Colonic mucosa (tissue), 4 donors: ENCODE measurements at regions not wholly inside any gene's neighbourhood (a gene's known extent, or its start where the extent isn't known, plus 50 kb on each side); places are given as distances from the start of the nearest gene placed in this dataset.
"Not testable (repeated sequence)": the region's sequence is repeated elsewhere in the genome, so short reads cannot be mapped to it uniquely, and the experiment has no call there.

ENCODE experiments used
- DNase-seq: peaks from one replicate; pipeline ENCODE4 v3.0.0-alpha.2; 2020
- H3K27ac ChIP-seq: fragments of 200-600 bp; one replicate; pipeline ENCODE4 v1.8.0; 2021
- H3K27me3 ChIP-seq: fragments of 200-600 bp; one replicate; pipeline ENCODE4 v1.8.0; 2021
- H3K36me3 ChIP-seq: fragments of 200-600 bp; one replicate; pipeline ENCODE4 v1.8.0; 2021
- H3K4me1 ChIP-seq: fragments of 200-600 bp; one replicate; pipeline ENCODE4 v1.8.0; 2021; ENCODE audit warnings: mild to moderate bottlenecking
- H3K4me3 ChIP-seq: fragments of 200-600 bp; one replicate; pipeline ENCODE4 v1.8.0; 2021
- H3K9ac ChIP-seq, 2 donors: one replicate each; pipeline ENCODE4 v1.7.0; 2013; ENCODE audit warnings: control low read depth in 2 of 2, low read depth in 2 of 2, low read length in 2 of 2
- H3K9me3 ChIP-seq: fragments of 200-600 bp; one replicate; pipeline ENCODE4 v1.8.0; 2021
- CTCF ChIP-seq: fragments of 200-600 bp; IDR thresholded peaks from one replicate; pipeline ENCODE4 v1.8.0; 2022; ENCODE audit warnings: antibody characterized with exemption, mild to moderate bottlenecking
- intact Hi-C: fragments of 100-400 bp; cut with DNase I; formaldehyde crosslinking; loops from one replicate; pipeline ENCODE4 v1.14.1; 2022
- donor health status: healthy.
- donor health status: DM: no; HTN: no; CAD: no.
- donor health status: DM: no; HTN: no; CAD: no.

- Histone ChIP-seq H3K4me1 (no peaks in the 10 kb centered on the region), H3K9ac (no peak overlapping the region)
- intact Hi-C loops, result no loop called here
Observed at GRCh38 chr11:116325247-116325646, 447.5 kb downstream of the BUD13 start.

GRCh38 chr11:116324077-116324476 is 448.7 kb downstream of the BUD13 start:
- H3K9me3 ChIP-seq, H3K27me3 ChIP-seq, H3K4me3 ChIP-seq, H3K27ac ChIP-seq, H3K36me3 ChIP-seq, DNase-seq, H3K9ac ChIP-seq, H3K4me1 ChIP-seq, intact Hi-C loops: not testable (repeated sequence)

More at GRCh38 chr11:116325247-116325646, 447.5 kb downstream of the BUD13 start:
- H3K27me3 ChIP-seq, result no peaks in the 10 kb centered on the region
- H3K9me3 ChIP-seq, result no peaks in the 10 kb centered on the region
- H3K27ac ChIP-seq, result no peak overlapping the region
- DNase-seq, result no peak
- no peak overlapping the region for H3K4me3 ChIP-seq
- no peak for TF ChIP-seq CTCF
- H3K36me3 ChIP-seq, result no peaks in the 10 kb centered on the region

GRCh38 chr11:116317212-116317611 is 455.6 kb downstream of the BUD13 start:
- Histone ChIP-seq H3K27me3 (no peaks in the 10 kb centered on the region), H3K9ac (no peak overlapping the region), H3K36me3 (no peaks in the 10 kb centered on the region), H3K27ac (no peak overlapping the region), H3K4me1 (no peaks in the 10 kb centered on the region), H3K9me3 (no peaks in the 10 kb centered on the region), H3K4me3 (no peak overlapping the region)
- no peak for DNase-seq
- intact Hi-C loops, result no loop called here
- no peak for TF ChIP-seq CTCF

DNA sequence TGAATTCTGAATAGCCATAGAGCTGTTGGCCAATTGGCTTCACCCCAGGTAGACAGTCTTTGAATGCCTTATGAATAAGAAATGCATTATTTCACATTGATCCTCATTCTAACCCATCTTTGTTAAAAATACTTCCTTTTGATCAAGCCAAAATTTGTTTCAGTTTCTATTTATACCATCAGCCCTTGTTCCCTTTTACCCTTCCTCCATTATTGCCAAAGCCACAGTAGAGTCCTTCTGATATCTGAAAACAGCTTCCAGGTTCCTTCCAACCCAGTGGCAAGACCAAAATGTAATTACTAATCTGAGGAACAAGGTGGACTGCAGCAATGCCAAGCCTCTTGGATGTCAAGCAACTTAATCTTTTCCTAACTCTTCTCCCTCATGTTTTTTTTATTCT is 458.8 kb downstream of the BUD13 start:
- H3K9ac ChIP-seq, result peak overlapping the region in 1 of 2 donors; percentile 26
- DNase-seq, result no peak
- no peaks in the 10 kb centered on the region for H3K36me3 ChIP-seq
- H3K27ac ChIP-seq, result no peak overlapping the region
- no peaks in the 10 kb centered on the region for H3K4me1 ChIP-seq
- H3K27me3 ChIP-seq, result no peaks in the 10 kb centered on the region
- no peaks in the 10 kb centered on the region for H3K9me3 ChIP-seq
- no peak for TF ChIP-seq CTCF
- intact Hi-C loops, result no loop called here
- H3K4me3 ChIP-seq, result no peak overlapping the region

DNA sequence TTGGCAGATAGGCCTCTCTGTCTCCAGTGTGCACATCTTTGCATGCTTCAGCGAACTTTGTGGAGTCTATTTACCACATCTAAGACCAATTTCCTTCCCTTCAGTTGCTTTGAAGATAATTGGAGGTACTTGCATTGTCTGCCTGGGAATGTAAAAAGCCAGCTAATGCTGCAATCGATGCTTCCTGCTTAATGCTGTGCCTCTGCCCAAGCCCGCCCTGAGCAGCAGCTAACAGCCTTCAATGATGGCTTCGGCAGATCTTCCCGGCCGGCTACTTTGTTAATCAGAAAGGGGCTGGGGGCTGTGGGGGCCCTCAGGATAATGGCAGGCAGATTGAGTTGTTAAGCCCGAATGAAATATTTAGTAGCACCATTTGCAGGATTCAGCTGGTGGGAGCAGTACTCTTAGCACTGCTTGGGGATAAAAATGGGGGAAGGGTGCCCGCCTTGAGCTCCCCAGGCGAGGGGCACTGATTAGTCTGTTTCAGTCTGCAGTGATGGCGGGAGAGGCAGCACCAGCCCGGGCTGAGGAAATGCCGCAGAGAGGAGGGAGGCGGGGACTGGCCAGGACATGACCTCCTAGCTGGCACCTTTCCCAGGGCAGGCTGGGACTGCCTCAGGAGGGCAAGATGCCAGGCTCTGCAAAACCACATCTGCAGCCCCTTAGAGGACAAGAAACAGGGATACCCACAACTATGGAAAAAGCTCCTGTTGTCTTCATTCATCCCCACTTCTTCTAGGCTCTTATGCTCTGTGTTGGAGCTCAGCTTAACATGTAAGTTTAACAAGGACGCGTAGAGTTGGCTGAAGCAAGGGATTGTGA is 460.0 kb downstream of the BUD13 start:
- Histone ChIP-seq H3K4me3 (no peak overlapping the region), H3K9ac (no peak overlapping the region), H3K27me3 (no peaks in the 10 kb centered on the region), H3K9me3 (no peaks in the 10 kb centered on the region), H3K4me1 (no peaks in the 10 kb centered on the region), H3K36me3 (no peaks in the 10 kb centered on the region), H3K27ac (no peak overlapping the region)
- no peak for TF ChIP-seq CTCF
- peak; percentile 72 for DNase-seq
- intact Hi-C loops, result no loop called here

- H3K9me3 ChIP-seq, result no peaks in the 10 kb centered on the region
- DNase-seq, result no peak
- intact Hi-C loops, result no loop called here
- TF ChIP-seq CTCF, result no peak
- H3K4me1 ChIP-seq, result no peaks in the 10 kb centered on the region
- no peak overlapping the region for H3K27ac ChIP-seq
- H3K27me3 ChIP-seq, result no peaks in the 10 kb centered on the region
- no peaks in the 10 kb centered on the region for H3K36me3 ChIP-seq
- H3K4me3 ChIP-seq, result no peak overlapping the region
- H3K9ac ChIP-seq, result no peak overlapping the region
Observed at GRCh38 chr11:116311206-116311605, 461.6 kb downstream of the BUD13 start.
